ENCODE measurements at regions not wholly inside any gene's neighbourhood (a gene's known extent, or its start where the extent isn't known, plus 50 kb on each side); places are given as distances from the start of the nearest gene placed in this dataset.
"Not testable (repeated sequence)": the region's sequence is repeated elsewhere in the genome, so short reads cannot be mapped to it uniquely, and the experiment has no call there.

- DNase-seq, result no peak
These were observed 1050.6 kb upstream of the ALCAM start for GRCh38 chr3:104316118-104316517.

GRCh38 chr3:104323226-104323625 lies 1043.5 kb upstream of the ALCAM start:
- DNase-seq, result no peak

- DNase-seq, result no peak
These were observed 1019.4 kb upstream of the ALCAM start for GRCh38 chr3:104347291-104347690.

- DNase-seq, result no peak
These were observed 1016.9 kb upstream of the ALCAM start for GRCh38 chr3:104349836-104350235.

GRCh38 chr3:104353951-104354350 lies 1012.8 kb upstream of the ALCAM start:
- DNase-seq, result no peak

GRCh38 chr3:104359546-104359945 lies 1007.2 kb upstream of the ALCAM start:
- DNase-seq, result no peak

GRCh38 chr3:104360038-104360437 lies 1006.7 kb upstream of the ALCAM start:
- no peak for DNase-seq

- DNase-seq, result not testable (repeated sequence)
These were observed 1005.0 kb upstream of the ALCAM start for GRCh38 chr3:104361748-104362147.

GRCh38 chr3:104362319-104362718 lies 1004.4 kb upstream of the ALCAM start:
- DNase-seq, result no peak

GRCh38 chr3:104367000-104367399 lies 999.7 kb upstream of the ALCAM start:
- DNase-seq, result no peak

GRCh38 chr3:104368760-104369159 lies 997.9 kb upstream of the ALCAM start:
- DNase-seq, result no peak

- DNase-seq, result no peak
These were observed 981.3 kb upstream of the ALCAM start for GRCh38 chr3:104385421-104385820.

GRCh38 chr3:104388619-104389018 lies 978.1 kb upstream of the ALCAM start:
- no peak for DNase-seq

- DNase-seq, result no peak
These were observed 974.4 kb upstream of the ALCAM start for GRCh38 chr3:104392327-104392726.

- no peak for DNase-seq
These were observed 969.6 kb upstream of the ALCAM start for GRCh38 chr3:104396974-104397669.

- no peak for DNase-seq
These were observed 969.0 kb upstream of the ALCAM start for GRCh38 chr3:104397713-104398112.

GRCh38 chr3:104402902-104403301 lies 963.8 kb upstream of the ALCAM start:
- no peak for DNase-seq

GRCh38 chr3:104411757-104412156 lies 955.0 kb upstream of the ALCAM start:
- no peak for DNase-seq

- no peak for DNase-seq
These were observed 953.8 kb upstream of the ALCAM start for GRCh38 chr3:104412608-104413580.

GRCh38 chr3:104428337-104428925 lies 938.3 kb upstream of the ALCAM start:
- no peak for DNase-seq

- DNase-seq, result no peak
These were observed 937.0 kb upstream of the ALCAM start for GRCh38 chr3:104429727-104430126.

- DNase-seq, result no peak
These were observed 930.2 kb upstream of the ALCAM start for GRCh38 chr3:104436506-104436905.

GRCh38 chr3:104437131-104437750 lies 929.5 kb upstream of the ALCAM start:
- no peak for DNase-seq
